Endothelial cell of umbilical vein (primary cell): ENCODE measurements at regions not wholly inside any gene's neighbourhood (a gene's known extent, or its start where the extent isn't known, plus 50 kb on each side); places are given as distances from the start of the nearest gene placed in this dataset.

Experiments used
- BruUV-seq: library from RNA; stranded (reverse); fragments of 400-500 nt; replicated peaks from 2 replicates; lab custom pipeline; 2021; lab: Mats Ljungman, UMichigan
- CTCF ChIA-PET: fragments of 300-600, 350-600 bp; sonication (Branson Sonifier 250); formaldehyde crosslinking; loops from one replicate; lab custom pipeline; 2021; ENCODE audit warnings: antibody characterized with exemption, inconsistent platforms; lab: Charles Lee
- POLR2A ChIA-PET: fragments of 300-600, 350-600 bp; sonication (Branson Sonifier 250); formaldehyde crosslinking; loops from one replicate; lab custom pipeline; 2021; ENCODE audit warnings: antibody characterized with exemption, inconsistent platforms; lab: Charles Lee
- DNase-seq: peaks from one replicate; pipeline ENCODE4 v3.0.0-alpha.2; 2011; ENCODE audit warnings: low read depth, low spot score
- FAIRE-seq: peaks from 2 replicates; lab custom pipeline; 2011; peaks lifted over from hg19 to GRCh38; lab: Jason Lieb, UNC
- H2AFZ ChIP-seq: 2 replicates; pipeline ENCODE4 v1.6.0; 2012; ENCODE audit warnings: low read depth, low read length, control low read depth, inconsistent platforms
- H3K27ac ChIP-seq: 2 replicates; pipeline ENCODE4 v1.5.1; 2011; ENCODE audit warnings: low read depth, mild to moderate bottlenecking, control low read depth, low read length, moderate library complexity; ENCODE audit not compliant: insufficient read depth
- H3K27me3 ChIP-seq, 2 experiments: 2 replicates each; pipeline versions ENCODE4 v1.6.0 to v1.6.1; 2011; ENCODE audit warnings: low read length in 2 of 2, mixed read lengths in 1 of 2; ENCODE audit not compliant: control insufficient read depth in 2 of 2, insufficient read depth in 2 of 2
- H3K36me3 ChIP-seq, 2 experiments: 2 replicates in 1 of 2; 3 replicates in 1 of 2; pipeline ENCODE4 v1.5.1; 2011; ENCODE audit warnings: low read length in 2 of 2, mild to moderate bottlenecking in 1 of 2, moderate library complexity in 1 of 2; ENCODE audit not compliant: control insufficient read depth in 2 of 2, insufficient read depth in 2 of 2; ENCODE audit errors: extremely low read depth in 1 of 2
- H3K4me1 ChIP-seq: 3 replicates; pipeline ENCODE4 v1.5.1; 2011; ENCODE audit warnings: mild to moderate bottlenecking, low read length; ENCODE audit not compliant: control insufficient read depth, insufficient read depth; ENCODE audit errors: extremely low read depth
- H3K4me2 ChIP-seq: 2 replicates; pipeline ENCODE4 v1.6.1; 2011; ENCODE audit warnings: low read length, control low read depth, mixed read lengths; ENCODE audit not compliant: insufficient read depth
- H3K4me3 ChIP-seq, 3 experiments: fragments of 200-600 bp in 1 of 3; sonication (generic), shearing (Covaris generic) in 1 of 3; replicated peaks in 1 of 3; 2 replicates each; pipeline ENCODE4 v1.5.1; 2011 to 2016; ENCODE audit warnings: control low read depth in 3 of 3, low read length in 3 of 3, mild to moderate bottlenecking in 2 of 3, inconsistent platforms in 1 of 3, low read depth in 1 of 3, moderate library complexity in 1 of 3; ENCODE audit not compliant: insufficient read depth in 1 of 3
- H3K79me2 ChIP-seq: 2 replicates; pipeline ENCODE4 v1.6.0; 2012; ENCODE audit warnings: low read length, inconsistent platforms; ENCODE audit not compliant: control insufficient read depth, insufficient read depth
- H3K9ac ChIP-seq: replicated peaks from 2 replicates; pipeline ENCODE3; 2011; ENCODE audit warnings: low read length, control low read depth; ENCODE audit not compliant: insufficient read depth; ENCODE audit errors: extremely low read depth
- H3K9me1 ChIP-seq: replicated peaks from 3 replicates; pipeline ENCODE4 v1.6.0; 2011; ENCODE audit warnings: mild to moderate bottlenecking, low read length; ENCODE audit not compliant: control insufficient read depth, insufficient read depth; ENCODE audit errors: extremely low read depth
- H3K9me3 ChIP-seq: replicated peaks from 2 replicates; pipeline ENCODE4 v1.5.1; 2012; ENCODE audit warnings: low read length, inconsistent platforms; ENCODE audit not compliant: control insufficient read depth, insufficient read depth
- H4K20me1 ChIP-seq: replicated peaks from 2 replicates; pipeline ENCODE3; 2011; ENCODE audit warnings: mild to moderate bottlenecking, low read length; ENCODE audit not compliant: control insufficient read depth, insufficient read depth; ENCODE audit errors: extremely low read depth
- CTCF ChIP-seq, 2 donors: IDR thresholded peaks; 1 replicate in 1 of 2; 2 replicates in 1 of 2; pipeline ENCODE4 v1.5.1; 2011; ENCODE audit warnings: low read length in 2 of 2, mild to moderate bottlenecking in 2 of 2, moderate library complexity in 2 of 2, control low read depth in 1 of 2, inconsistent platforms in 1 of 2, low read depth in 1 of 2; ENCODE audit not compliant: insufficient read depth in 1 of 2; ENCODE audit errors: extremely low read depth in 1 of 2
- EZH2 ChIP-seq: IDR thresholded peaks from 2 replicates; pipeline ENCODE4 v1.6.1; 2012; ENCODE audit warnings: borderline replicate concordance, low read depth, mild to moderate bottlenecking, moderate library complexity, low read length, inconsistent platforms; ENCODE audit not compliant: severe bottlenecking
- FOS ChIP-seq: IDR thresholded peaks from 2 replicates; pipeline ENCODE4 v1.6.1; 2011; ENCODE audit warnings: mild to moderate bottlenecking, low read length, moderate library complexity, borderline replicate concordance; ENCODE audit not compliant: insufficient read depth
- GATA2 ChIP-seq: IDR thresholded peaks from 2 replicates; pipeline ENCODE4 v1.7.0; 2011; ENCODE audit warnings: low read depth, mild to moderate bottlenecking, moderate library complexity, mixed read lengths, low read length; ENCODE audit not compliant: insufficient read length, insufficient read depth
- JUN ChIP-seq: IDR thresholded peaks from 2 replicates; pipeline ENCODE4 v1.6.1; 2011; ENCODE audit warnings: borderline replicate concordance, low read depth; ENCODE audit not compliant: insufficient read length, insufficient read depth
- MAX ChIP-seq: IDR thresholded peaks from 2 replicates; pipeline ENCODE4 v1.6.1; 2011; ENCODE audit not compliant: insufficient read depth, insufficient read length
- MYC ChIP-seq: IDR thresholded peaks from one replicate; pipeline ENCODE4 v1.6.1; 2011; ENCODE audit warnings: mild to moderate bottlenecking, low read depth, low read length
- POLR2A ChIP-seq: IDR thresholded peaks from 2 replicates; pipeline ENCODE4 v1.6.1; 2012; ENCODE audit warnings: low read depth, mild to moderate bottlenecking, control low read depth, low read length
- POLR2AphosphoS5 ChIP-seq: IDR thresholded peaks from 2 replicates; pipeline ENCODE4 v1.6.1; 2012; ENCODE audit warnings: low read depth, mild to moderate bottlenecking, control low read depth, low read length, moderate library complexity; ENCODE audit not compliant: insufficient read depth
- dilution Hi-C: fragments of 300-500 bp; cut with MboI; formaldehyde crosslinking; loops from one replicate; pipeline ENCODE4 v1.15.0; 2019; ENCODE audit warnings: low sequenced_read_pairs; ENCODE audit not compliant: extremely low pct_ligation_motif_present
- intact Hi-C: fragments of 100-400 bp; cut with micrococcal nuclease; formaldehyde crosslinking; loops from one replicate; pipeline ENCODE4 v1.10.0; 2022

GRCh38 chr1:214116258-214116657, 128.5 kb downstream of the PROX1 start:
- FAIRE-seq = peak; percentile 98
- Histone ChIP-seq H3K4me3 (no peak overlapping the region), H3K36me3 (no peaks in the 10 kb centered on the region), H3K9me1 (no peaks in the 10 kb centered on the region), H3K4me2 (peak overlapping the region; percentile 50), H2AFZ (peak overlapping the region; percentile 31), H3K27me3 (no peaks in the 10 kb centered on the region), H3K9ac (no peak overlapping the region), H3K4me1 (peaks cover 16% of the 10 kb centered on the region), H3K9me3 (peaks cover 2% of the 10 kb centered on the region), H3K79me2 (no peaks in the 10 kb centered on the region), H4K20me1 (no peaks in the 10 kb centered on the region), H3K27ac (peak overlapping the region; percentile 20)
- TF ChIP-seq FOS (peak; percentile 96), CTCF (IDR thresholded peaks at IDR 0.05; ENCODE audit: extremely low read depth in 1 of 2, insufficient read depth in 1 of 2, low read depth in 1 of 2, low read length in 2 of 2) (no peak), POLR2A (no peak), MYC (no peak), GATA2 (peak; percentile 61), JUN (peak; percentile 67), EZH2 (no peak), POLR2AphosphoS5 (peak; percentile 27), MAX (no peak)
- no TSS peak for BruUV-seq
- ChIA-PET CTCF (interaction anchor here (0.8 to 1.4 kb wide), 6 partner anchors 8 to 552 kb away, joined by 3 to 7 read pairs (median 4); partner anchors contain the start of gene PROX1), POLR2A (interaction anchor here (1.2 kb wide), 1 partner anchor 13 kb away, joined by 3 read pairs; no protein-coding TSS in a partner anchor)
- dilution Hi-C loops (no loop called here), intact Hi-C loops (loop anchor here (1.0 kb wide), 3 partner anchors 8 to 128 kb away; no protein-coding TSS in a partner anchor)
- DNase-seq = peak; percentile 82
